GM04503 (cell line): ENCODE measurements at regions not wholly inside any gene's neighbourhood (a gene's known extent, or its start where the extent isn't known, plus 50 kb on each side); places are given as distances from the start of the nearest gene placed in this dataset.

ENCODE experiments used
- DNase-seq: peaks from one replicate; pipeline ENCODE4 v3.0.0-alpha.2; 2012; ENCODE audit warnings: low read depth

GRCh38 chr3:25362118-25362517 is 65.9 kb upstream of the RARB start:
- no peak for DNase-seq

- no peak for DNase-seq
These were observed 62.4 kb upstream of the RARB start for GRCh38 chr3:25365636-25366035.

- no peak for DNase-seq
These were observed 61.0 kb upstream of the RARB start for GRCh38 chr3:25367025-25367424.

- DNase-seq = peak; percentile 72
These were observed 55.9 kb upstream of the RARB start for GRCh38 chr3:25372167-25372566.

GRCh38 chr3:25376340-25376739 is 51.7 kb upstream of the RARB start:
- DNase-seq = no peak

- no peak for DNase-seq
These were observed 51.0 kb upstream of the RARB start for GRCh38 chr3:25377042-25377441.
